Endothelial cell of umbilical vein (primary cell): ENCODE measurements at regions not wholly inside any gene's neighbourhood (a gene's known extent, or its start where the extent isn't known, plus 50 kb on each side); places are given as distances from the start of the nearest gene placed in this dataset.
"Not testable (repeated sequence)": the region's sequence is repeated elsewhere in the genome, so short reads cannot be mapped to it uniquely, and the experiment has no call there.

Source experiments
- BruUV-seq: library from RNA; stranded (reverse); fragments of 400-500 nt; replicated peaks from 2 replicates; lab custom pipeline; 2021; lab: Mats Ljungman, UMichigan
- CTCF ChIA-PET: fragments of 300-600, 350-600 bp; sonication (Branson Sonifier 250); formaldehyde crosslinking; loops from one replicate; lab custom pipeline; 2021; ENCODE audit warnings: antibody characterized with exemption, inconsistent platforms; lab: Charles Lee
- POLR2A ChIA-PET: fragments of 300-600, 350-600 bp; sonication (Branson Sonifier 250); formaldehyde crosslinking; loops from one replicate; lab custom pipeline; 2021; ENCODE audit warnings: antibody characterized with exemption, inconsistent platforms; lab: Charles Lee
- DNase-seq: peaks from one replicate; pipeline ENCODE4 v3.0.0-alpha.2; 2011; ENCODE audit warnings: low read depth, low spot score
- FAIRE-seq: peaks from 2 replicates; lab custom pipeline; 2011; peaks lifted over from hg19 to GRCh38; lab: Jason Lieb, UNC
- H2AFZ ChIP-seq: 2 replicates; pipeline ENCODE4 v1.6.0; 2012; ENCODE audit warnings: low read depth, low read length, control low read depth, inconsistent platforms
- H3K27ac ChIP-seq: 2 replicates; pipeline ENCODE4 v1.5.1; 2011; ENCODE audit warnings: low read depth, mild to moderate bottlenecking, control low read depth, low read length, moderate library complexity; ENCODE audit not compliant: insufficient read depth
- H3K27me3 ChIP-seq, 2 experiments: 2 replicates each; pipeline versions ENCODE4 v1.6.0 to v1.6.1; 2011; ENCODE audit warnings: low read length in 2 of 2, mixed read lengths in 1 of 2; ENCODE audit not compliant: control insufficient read depth in 2 of 2, insufficient read depth in 2 of 2
- H3K36me3 ChIP-seq, 2 experiments: 2 replicates in 1 of 2; 3 replicates in 1 of 2; pipeline ENCODE4 v1.5.1; 2011; ENCODE audit warnings: low read length in 2 of 2, mild to moderate bottlenecking in 1 of 2, moderate library complexity in 1 of 2; ENCODE audit not compliant: control insufficient read depth in 2 of 2, insufficient read depth in 2 of 2; ENCODE audit errors: extremely low read depth in 1 of 2
- H3K4me1 ChIP-seq: 3 replicates; pipeline ENCODE4 v1.5.1; 2011; ENCODE audit warnings: mild to moderate bottlenecking, low read length; ENCODE audit not compliant: control insufficient read depth, insufficient read depth; ENCODE audit errors: extremely low read depth
- H3K4me2 ChIP-seq: 2 replicates; pipeline ENCODE4 v1.6.1; 2011; ENCODE audit warnings: low read length, control low read depth, mixed read lengths; ENCODE audit not compliant: insufficient read depth
- H3K4me3 ChIP-seq, 3 experiments: fragments of 200-600 bp in 1 of 3; sonication (generic), shearing (Covaris generic) in 1 of 3; replicated peaks in 1 of 3; 2 replicates each; pipeline ENCODE4 v1.5.1; 2011 to 2016; ENCODE audit warnings: control low read depth in 3 of 3, low read length in 3 of 3, mild to moderate bottlenecking in 2 of 3, inconsistent platforms in 1 of 3, low read depth in 1 of 3, moderate library complexity in 1 of 3; ENCODE audit not compliant: insufficient read depth in 1 of 3
- H3K79me2 ChIP-seq: 2 replicates; pipeline ENCODE4 v1.6.0; 2012; ENCODE audit warnings: low read length, inconsistent platforms; ENCODE audit not compliant: control insufficient read depth, insufficient read depth
- H3K9ac ChIP-seq: replicated peaks from 2 replicates; pipeline ENCODE3; 2011; ENCODE audit warnings: low read length, control low read depth; ENCODE audit not compliant: insufficient read depth; ENCODE audit errors: extremely low read depth
- H3K9me1 ChIP-seq: replicated peaks from 3 replicates; pipeline ENCODE4 v1.6.0; 2011; ENCODE audit warnings: mild to moderate bottlenecking, low read length; ENCODE audit not compliant: control insufficient read depth, insufficient read depth; ENCODE audit errors: extremely low read depth
- H3K9me3 ChIP-seq: replicated peaks from 2 replicates; pipeline ENCODE4 v1.5.1; 2012; ENCODE audit warnings: low read length, inconsistent platforms; ENCODE audit not compliant: control insufficient read depth, insufficient read depth
- H4K20me1 ChIP-seq: replicated peaks from 2 replicates; pipeline ENCODE3; 2011; ENCODE audit warnings: mild to moderate bottlenecking, low read length; ENCODE audit not compliant: control insufficient read depth, insufficient read depth; ENCODE audit errors: extremely low read depth
- EZH2 ChIP-seq: IDR thresholded peaks from 2 replicates; pipeline ENCODE4 v1.6.1; 2012; ENCODE audit warnings: borderline replicate concordance, low read depth, mild to moderate bottlenecking, moderate library complexity, low read length, inconsistent platforms; ENCODE audit not compliant: severe bottlenecking
- FOS ChIP-seq: IDR thresholded peaks from 2 replicates; pipeline ENCODE4 v1.6.1; 2011; ENCODE audit warnings: mild to moderate bottlenecking, low read length, moderate library complexity, borderline replicate concordance; ENCODE audit not compliant: insufficient read depth
- GATA2 ChIP-seq: IDR thresholded peaks from 2 replicates; pipeline ENCODE4 v1.7.0; 2011; ENCODE audit warnings: low read depth, mild to moderate bottlenecking, moderate library complexity, mixed read lengths, low read length; ENCODE audit not compliant: insufficient read length, insufficient read depth
- JUN ChIP-seq: IDR thresholded peaks from 2 replicates; pipeline ENCODE4 v1.6.1; 2011; ENCODE audit warnings: borderline replicate concordance, low read depth; ENCODE audit not compliant: insufficient read length, insufficient read depth
- MYC ChIP-seq: IDR thresholded peaks from one replicate; pipeline ENCODE4 v1.6.1; 2011; ENCODE audit warnings: mild to moderate bottlenecking, low read depth, low read length
- POLR2A ChIP-seq: IDR thresholded peaks from 2 replicates; pipeline ENCODE4 v1.6.1; 2012; ENCODE audit warnings: low read depth, mild to moderate bottlenecking, control low read depth, low read length
- POLR2AphosphoS5 ChIP-seq: IDR thresholded peaks from 2 replicates; pipeline ENCODE4 v1.6.1; 2012; ENCODE audit warnings: low read depth, mild to moderate bottlenecking, control low read depth, low read length, moderate library complexity; ENCODE audit not compliant: insufficient read depth
- dilution Hi-C: fragments of 300-500 bp; cut with MboI; formaldehyde crosslinking; loops from one replicate; pipeline ENCODE4 v1.15.0; 2019; ENCODE audit warnings: low sequenced_read_pairs; ENCODE audit not compliant: extremely low pct_ligation_motif_present
- intact Hi-C: fragments of 100-400 bp; cut with micrococcal nuclease; formaldehyde crosslinking; loops from one replicate; pipeline ENCODE4 v1.10.0; 2022
- TF ChIP-seq, protein P1 (sequence below): IDR thresholded peaks from 2 replicates; pipeline ENCODE4 v1.6.1; 2011; ENCODE audit not compliant: insufficient read depth, insufficient read length
- TF ChIP-seq, protein P2 (sequence below), 2 donors: IDR thresholded peaks; 1 replicate in 1 of 2; 2 replicates in 1 of 2; pipeline ENCODE4 v1.5.1; 2011; ENCODE audit warnings: low read length in 2 of 2, mild to moderate bottlenecking in 2 of 2, moderate library complexity in 2 of 2, control low read depth in 1 of 2, inconsistent platforms in 1 of 2, low read depth in 1 of 2; ENCODE audit not compliant: insufficient read depth in 1 of 2; ENCODE audit errors: extremely low read depth in 1 of 2

GRCh38 chr15:91357486-91357885 lies 257.4 kb downstream of the SV2B start:
- FAIRE-seq, result no peak

GRCh38 chr15:91358405-91358804 lies 258.3 kb downstream of the SV2B start:
- CTCF ChIA-PET, result no interaction called here
- no peak for DNase-seq
- no peak overlapping the region for H3K27ac ChIP-seq
- H4K20me1 ChIP-seq, result no peaks in the 10 kb centered on the region
- no peaks in the 10 kb centered on the region for H3K9me1 ChIP-seq
- H2AFZ ChIP-seq, result no peak overlapping the region
- no TSS peak for BruUV-seq
- intact Hi-C loops, result no loop called here
- no peak overlapping the region for H3K4me3 ChIP-seq
- no peaks in the 10 kb centered on the region for H3K9me3 ChIP-seq
- no peaks in the 10 kb centered on the region for H3K27me3 ChIP-seq
- POLR2A ChIA-PET, result no interaction called here
- no peak overlapping the region for H3K4me2 ChIP-seq
- TF ChIP-seq POLR2AphosphoS5 (no peak), POLR2A (no peak), JUN (no peak), MYC (no peak), EZH2 (no peak), FOS (no peak), GATA2 (no peak)
- TF ChIP-seq, protein P1, sequence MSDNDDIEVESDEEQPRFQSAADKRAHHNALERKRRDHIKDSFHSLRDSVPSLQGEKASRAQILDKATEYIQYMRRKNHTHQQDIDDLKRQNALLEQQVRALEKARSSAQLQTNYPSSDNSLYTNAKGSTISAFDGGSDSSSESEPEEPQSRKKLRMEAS, result no peak
- TF ChIP-seq, protein P2, sequence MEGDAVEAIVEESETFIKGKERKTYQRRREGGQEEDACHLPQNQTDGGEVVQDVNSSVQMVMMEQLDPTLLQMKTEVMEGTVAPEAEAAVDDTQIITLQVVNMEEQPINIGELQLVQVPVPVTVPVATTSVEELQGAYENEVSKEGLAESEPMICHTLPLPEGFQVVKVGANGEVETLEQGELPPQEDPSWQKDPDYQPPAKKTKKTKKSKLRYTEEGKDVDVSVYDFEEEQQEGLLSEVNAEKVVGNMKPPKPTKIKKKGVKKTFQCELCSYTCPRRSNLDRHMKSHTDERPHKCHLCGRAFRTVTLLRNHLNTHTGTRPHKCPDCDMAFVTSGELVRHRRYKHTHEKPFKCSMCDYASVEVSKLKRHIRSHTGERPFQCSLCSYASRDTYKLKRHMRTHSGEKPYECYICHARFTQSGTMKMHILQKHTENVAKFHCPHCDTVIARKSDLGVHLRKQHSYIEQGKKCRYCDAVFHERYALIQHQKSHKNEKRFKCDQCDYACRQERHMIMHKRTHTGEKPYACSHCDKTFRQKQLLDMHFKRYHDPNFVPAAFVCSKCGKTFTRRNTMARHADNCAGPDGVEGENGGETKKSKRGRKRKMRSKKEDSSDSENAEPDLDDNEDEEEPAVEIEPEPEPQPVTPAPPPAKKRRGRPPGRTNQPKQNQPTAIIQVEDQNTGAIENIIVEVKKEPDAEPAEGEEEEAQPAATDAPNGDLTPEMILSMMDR (IDR thresholded peaks at IDR 0.05; ENCODE audit: extremely low read depth in 1 of 2, insufficient read depth in 1 of 2, low read depth in 1 of 2, low read length in 2 of 2), result no peak
- no peaks in the 10 kb centered on the region for H3K79me2 ChIP-seq
- no peak overlapping the region for H3K9ac ChIP-seq
- dilution Hi-C loops, result no loop called here
- H3K36me3 ChIP-seq, result no peaks in the 10 kb centered on the region
- FAIRE-seq, result no peak
- no peaks in the 10 kb centered on the region for H3K4me1 ChIP-seq

More at GRCh38 chr15:91357486-91357885, 257.4 kb downstream of the SV2B start:
- dilution Hi-C loops, result no loop called here
- Histone ChIP-seq H3K9me1 (no peaks in the 10 kb centered on the region), H3K79me2 (no peaks in the 10 kb centered on the region), H3K4me3 (no peak overlapping the region), H3K4me2 (no peak overlapping the region), H3K36me3 (no peaks in the 10 kb centered on the region), H3K9ac (no peak overlapping the region), H3K4me1 (no peaks in the 10 kb centered on the region), H3K27ac (no peak overlapping the region), H2AFZ (no peak overlapping the region), H3K27me3 (no peaks in the 10 kb centered on the region), H4K20me1 (no peaks in the 10 kb centered on the region), H3K9me3 (no peaks in the 10 kb centered on the region)
- no peak for TF ChIP-seq JUN
- TF ChIP-seq FOS, result no peak
- DNase-seq, result no peak
- intact Hi-C loops, result no loop called here
- ChIA-PET POLR2A (no interaction called here), CTCF (no interaction called here)
- no TSS peak for BruUV-seq

DNA sequence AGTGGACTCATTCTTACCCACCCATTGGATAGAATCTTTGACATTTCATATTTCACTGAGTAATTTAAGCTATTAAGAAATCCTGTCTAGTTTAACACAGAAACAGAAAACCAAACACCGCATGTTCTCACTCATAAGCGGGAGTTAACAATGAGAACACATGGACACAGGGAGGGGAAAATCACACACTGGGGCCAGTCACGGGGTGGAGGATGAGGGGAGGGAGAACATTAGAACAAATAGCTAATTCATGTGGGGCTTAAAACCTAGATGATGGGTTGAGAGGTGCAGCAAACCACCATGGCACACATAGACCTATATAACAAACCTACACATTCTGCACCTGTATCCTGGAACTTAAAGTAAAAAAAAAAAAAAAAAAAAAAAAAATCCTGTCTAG lies 261.6 kb downstream of the SV2B start:
- dilution Hi-C loops, DNase-seq, H3K9me1 ChIP-seq, BruUV-seq, CTCF ChIA-PET, H3K27ac ChIP-seq, H3K27me3 ChIP-seq, H3K9me3 ChIP-seq, H2AFZ ChIP-seq, H3K36me3 ChIP-seq, H4K20me1 ChIP-seq, FAIRE-seq, H3K4me1 ChIP-seq, H3K9ac ChIP-seq, H3K4me3 ChIP-seq, POLR2A ChIA-PET, H3K4me2 ChIP-seq, H3K79me2 ChIP-seq, intact Hi-C loops: not testable (repeated sequence)
